BJ (cell line): ENCODE measurements at regions not wholly inside any gene's neighbourhood (a gene's known extent, or its start where the extent isn't known, plus 50 kb on each side); places are given as distances from the start of the nearest gene placed in this dataset.

Experiments used
- CTCF ChIA-PET: fragments of 350-600 bp; formaldehyde crosslinking; extraction: SDS; loops from one replicate; lab custom pipeline; 2021; ENCODE audit warnings: antibody characterized with exemption, inconsistent platforms; lab: Yijun Ruan, JAX
- POLR2A ChIA-PET: fragments of 300-600 bp; sonication (Branson Sonifier 250); formaldehyde crosslinking; extraction: SDS; loops from one replicate; lab custom pipeline; 2021; ENCODE audit warnings: antibody characterized with exemption; lab: Charles Lee
- DNase-seq: peaks from one replicate; pipeline ENCODE4 v3.0.0-alpha.2; 2011; ENCODE audit warnings: low read depth
- H3K27me3 ChIP-seq: 2 replicates; pipeline ENCODE4 v1.6.0; 2011; ENCODE audit warnings: low read length; ENCODE audit not compliant: control insufficient read depth, insufficient read depth
- H3K36me3 ChIP-seq: 2 replicates; pipeline ENCODE4 v1.5.1; 2011; ENCODE audit warnings: low read length; ENCODE audit not compliant: control insufficient read depth, insufficient read depth
- H3K4me3 ChIP-seq: 2 replicates; pipeline ENCODE4 v1.5.1; 2011; ENCODE audit warnings: low read depth, mild to moderate bottlenecking, control low read depth, low read length
- TF ChIP-seq, protein P1 (sequence below): IDR thresholded peaks from 2 replicates; pipeline ENCODE4 v1.5.1; 2011; ENCODE audit warnings: low read depth, mild to moderate bottlenecking, control low read depth, inconsistent platforms, low read length, moderate library complexity; ENCODE audit not compliant: insufficient read depth

DNA sequence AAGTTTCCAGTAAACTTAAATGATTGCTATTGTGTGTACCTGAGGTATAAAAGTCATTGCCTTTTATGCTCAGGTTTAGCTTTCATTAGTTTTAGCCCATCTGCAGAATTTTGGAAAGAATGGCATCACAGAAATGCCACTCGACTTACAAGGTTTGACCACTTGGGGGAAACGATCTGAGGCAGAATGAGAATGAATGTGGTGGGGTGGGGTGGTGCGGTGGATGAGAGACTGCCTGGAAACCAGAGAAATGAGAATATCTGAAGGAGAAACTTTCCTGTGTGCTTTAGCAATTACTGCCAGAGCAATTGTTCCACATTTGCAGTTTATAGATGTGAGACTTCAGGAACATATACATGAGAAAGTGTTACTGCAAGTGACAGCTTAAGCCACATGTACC is 225.4 kb upstream of the PDE3A start:
- TF ChIP-seq, protein P1, sequence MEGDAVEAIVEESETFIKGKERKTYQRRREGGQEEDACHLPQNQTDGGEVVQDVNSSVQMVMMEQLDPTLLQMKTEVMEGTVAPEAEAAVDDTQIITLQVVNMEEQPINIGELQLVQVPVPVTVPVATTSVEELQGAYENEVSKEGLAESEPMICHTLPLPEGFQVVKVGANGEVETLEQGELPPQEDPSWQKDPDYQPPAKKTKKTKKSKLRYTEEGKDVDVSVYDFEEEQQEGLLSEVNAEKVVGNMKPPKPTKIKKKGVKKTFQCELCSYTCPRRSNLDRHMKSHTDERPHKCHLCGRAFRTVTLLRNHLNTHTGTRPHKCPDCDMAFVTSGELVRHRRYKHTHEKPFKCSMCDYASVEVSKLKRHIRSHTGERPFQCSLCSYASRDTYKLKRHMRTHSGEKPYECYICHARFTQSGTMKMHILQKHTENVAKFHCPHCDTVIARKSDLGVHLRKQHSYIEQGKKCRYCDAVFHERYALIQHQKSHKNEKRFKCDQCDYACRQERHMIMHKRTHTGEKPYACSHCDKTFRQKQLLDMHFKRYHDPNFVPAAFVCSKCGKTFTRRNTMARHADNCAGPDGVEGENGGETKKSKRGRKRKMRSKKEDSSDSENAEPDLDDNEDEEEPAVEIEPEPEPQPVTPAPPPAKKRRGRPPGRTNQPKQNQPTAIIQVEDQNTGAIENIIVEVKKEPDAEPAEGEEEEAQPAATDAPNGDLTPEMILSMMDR = no peak
- ChIA-PET POLR2A (no interaction called here), CTCF (interaction anchor here (1.4 kb wide), 1 partner anchor 80 kb away, joined by 3 read pairs; no protein-coding TSS in a partner anchor)
- Histone ChIP-seq H3K36me3 (no peaks in the 10 kb centered on the region), H3K4me3 (no peak overlapping the region), H3K27me3 (no peaks in the 10 kb centered on the region)
- no peak for DNase-seq

DNA sequence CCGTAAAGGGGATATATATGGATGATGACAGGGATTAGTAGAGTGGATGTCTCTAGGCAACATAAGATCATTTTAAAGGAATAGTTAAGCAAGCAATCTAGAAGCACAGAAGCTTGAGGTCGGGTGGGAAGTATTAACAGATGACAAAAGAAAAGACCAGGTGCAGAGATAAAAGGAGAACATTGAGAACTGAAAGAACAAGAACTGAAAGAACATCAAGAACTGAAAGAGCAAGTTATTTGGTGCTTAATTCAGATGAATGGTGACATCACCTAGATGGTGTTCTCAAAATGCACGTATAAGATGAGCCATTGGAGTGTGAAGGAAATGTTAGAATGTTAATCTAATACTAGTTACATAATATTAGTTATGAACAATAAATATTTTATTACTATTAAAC is 224.0 kb upstream of the PDE3A start:
- TF ChIP-seq, protein P1 = no peak
- Histone ChIP-seq H3K36me3 (no peaks in the 10 kb centered on the region), H3K4me3 (no peak overlapping the region), H3K27me3 (no peaks in the 10 kb centered on the region)
- ChIA-PET CTCF (interaction anchor here (1.2 to 1.4 kb wide), 2 partner anchors 10 to 82 kb away, joined by 3 read pairs; no protein-coding TSS in a partner anchor), POLR2A (no interaction called here)
- DNase-seq = no peak

DNA sequence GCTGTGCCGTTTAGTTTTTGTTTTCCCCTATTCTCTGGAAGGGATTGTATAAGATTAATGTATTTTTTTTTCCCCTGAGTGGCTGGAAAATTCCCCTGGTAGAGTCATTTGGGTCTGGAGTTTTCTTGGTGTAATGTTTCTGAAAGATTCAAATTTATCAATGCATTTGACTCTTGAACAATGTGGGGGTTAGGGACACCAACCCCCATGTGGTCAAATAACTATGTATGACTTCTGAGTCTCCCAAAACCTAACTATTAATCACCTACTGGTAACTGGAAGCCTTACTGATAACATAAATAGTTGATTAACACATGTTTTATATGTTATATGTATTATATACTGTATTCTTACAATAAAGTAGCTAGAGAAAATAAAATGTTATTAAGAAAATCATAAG is 220.1 kb upstream of the PDE3A start:
- ChIA-PET POLR2A (no interaction called here), CTCF (interaction anchor here (1.5 kb wide), 1 partner anchor 12 kb away, joined by 3 read pairs; no protein-coding TSS in a partner anchor)
- Histone ChIP-seq H3K36me3 (no peaks in the 10 kb centered on the region), H3K4me3 (no peak overlapping the region), H3K27me3 (no peaks in the 10 kb centered on the region)
- DNase-seq = no peak
- TF ChIP-seq, protein P1 = no peak

DNA sequence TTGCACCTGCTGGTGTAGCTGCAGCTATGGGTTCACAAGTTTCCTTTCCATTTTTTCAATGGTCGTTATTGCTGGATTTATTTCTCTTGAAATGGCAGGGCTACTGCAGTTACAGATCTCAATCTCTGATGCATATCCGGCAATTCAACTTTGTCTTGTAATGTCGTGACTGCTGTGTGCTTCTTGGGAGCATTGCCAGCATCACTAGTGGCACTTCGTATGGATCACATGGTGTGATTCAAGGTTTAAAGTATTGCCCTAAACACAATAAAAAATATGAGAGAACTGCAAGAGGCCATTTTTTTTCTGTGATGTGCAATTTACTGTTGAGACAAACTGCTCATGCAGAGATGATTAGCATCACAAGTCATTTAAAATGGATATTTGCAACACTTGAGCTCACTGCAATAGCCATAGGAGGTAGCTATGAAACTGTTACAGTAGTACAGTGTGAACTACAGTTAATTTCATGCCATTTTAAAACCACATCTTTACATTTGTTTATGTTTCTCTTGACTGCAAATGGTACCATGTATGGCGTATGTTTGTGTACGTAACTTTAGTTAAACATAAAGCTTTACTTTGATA is 217.4 kb upstream of the PDE3A start:
- CTCF ChIA-PET = no interaction called here

DNA sequence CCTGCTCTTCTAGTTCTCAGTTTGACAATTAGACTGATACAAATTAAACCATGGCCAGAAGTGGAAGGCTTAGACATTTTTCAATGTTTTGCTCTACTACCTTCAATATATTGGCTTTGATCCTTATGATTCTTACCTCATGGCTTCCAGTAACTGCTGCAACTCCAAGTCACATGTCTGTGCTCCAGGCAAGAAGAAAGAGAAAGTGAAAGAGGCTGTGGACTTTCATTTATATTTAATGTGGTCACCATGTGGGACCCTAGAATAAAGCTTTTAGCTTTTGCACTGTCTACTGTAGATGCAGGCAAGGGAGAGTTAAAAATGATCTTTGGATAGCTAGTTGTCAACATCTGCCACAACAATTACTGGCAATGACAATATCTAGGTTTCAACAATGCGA is 214.3 kb upstream of the PDE3A start:
- ChIA-PET POLR2A (no interaction called here), CTCF (interaction anchor here (0.7 to 1.1 kb wide), 3 partner anchors 10 to 450 kb away, joined by 3 read pairs; no protein-coding TSS in a partner anchor)
- Histone ChIP-seq H3K27me3 (no peaks in the 10 kb centered on the region), H3K4me3 (no peak overlapping the region), H3K36me3 (no peaks in the 10 kb centered on the region)
- no peak for DNase-seq
- TF ChIP-seq, protein P1 = no peak

More for the DNA sequence above, 217.4 kb upstream of the PDE3A start:
- no peaks in the 10 kb centered on the region for H3K36me3 ChIP-seq
- TF ChIP-seq, protein P1 = no peak
- DNase-seq = no peak
- no peak overlapping the region for H3K4me3 ChIP-seq
- no peaks in the 10 kb centered on the region for H3K27me3 ChIP-seq
- POLR2A ChIA-PET = no interaction called here
